HG02981 (cell line): ENCODE measurements at regions not wholly inside any gene's neighbourhood (a gene's known extent, or its start where the extent isn't known, plus 50 kb on each side); places are given as distances from the start of the nearest gene placed in this dataset.
"Not testable (repeated sequence)": the region's sequence is repeated elsewhere in the genome, so short reads cannot be mapped to it uniquely, and the experiment has no call there.

ENCODE experiments used
- ATAC-seq: cut with Tn5 transposase; IDR thresholded peaks from one replicate; pipeline ENCODE4 v1.9.1; 2021; ENCODE audit warnings: mild to moderate bottlenecking, moderate library complexity; ENCODE audit not compliant: unreplicated experiment

DNA sequence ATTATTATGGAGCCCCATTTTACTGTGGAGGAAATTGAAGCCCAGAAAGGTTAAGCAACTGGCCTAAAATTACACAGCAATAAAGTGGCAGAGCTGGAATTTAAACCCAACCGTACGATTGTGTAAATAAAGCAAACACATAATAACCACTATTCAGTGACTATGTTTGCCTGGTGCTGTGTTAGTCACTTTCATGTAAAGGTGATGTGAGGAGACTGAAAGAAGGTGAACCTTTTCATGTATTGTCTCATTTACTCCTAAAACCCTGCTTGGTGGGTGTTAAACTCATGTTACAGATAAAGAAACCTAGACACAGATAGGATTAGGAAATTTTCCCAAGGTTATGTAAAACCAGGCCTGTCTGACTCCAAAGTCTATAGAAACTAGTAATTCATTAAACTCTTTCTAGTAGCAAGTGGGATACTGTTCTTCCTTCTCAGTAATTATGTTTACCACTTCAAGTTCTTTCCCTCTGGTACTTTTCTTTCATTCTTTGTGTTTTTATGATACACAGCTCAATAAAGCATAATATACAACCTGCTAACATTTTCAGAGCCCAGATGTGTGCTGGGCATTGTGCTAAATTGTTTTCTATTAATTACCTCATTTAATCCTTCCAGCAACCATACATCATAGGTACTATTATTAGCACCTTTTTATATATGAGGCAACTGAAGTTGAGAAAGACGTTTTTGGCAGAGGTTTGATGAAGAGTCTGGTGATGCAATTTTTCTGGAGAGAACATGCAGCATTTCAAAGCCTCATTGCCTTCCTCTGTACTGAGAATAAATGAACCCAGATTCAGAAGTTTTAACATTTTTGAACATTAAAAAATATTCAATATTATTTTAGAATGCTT, 202.7 kb downstream of the SPRY1 start:
- ATAC-seq, result peak; percentile 7

DNA sequence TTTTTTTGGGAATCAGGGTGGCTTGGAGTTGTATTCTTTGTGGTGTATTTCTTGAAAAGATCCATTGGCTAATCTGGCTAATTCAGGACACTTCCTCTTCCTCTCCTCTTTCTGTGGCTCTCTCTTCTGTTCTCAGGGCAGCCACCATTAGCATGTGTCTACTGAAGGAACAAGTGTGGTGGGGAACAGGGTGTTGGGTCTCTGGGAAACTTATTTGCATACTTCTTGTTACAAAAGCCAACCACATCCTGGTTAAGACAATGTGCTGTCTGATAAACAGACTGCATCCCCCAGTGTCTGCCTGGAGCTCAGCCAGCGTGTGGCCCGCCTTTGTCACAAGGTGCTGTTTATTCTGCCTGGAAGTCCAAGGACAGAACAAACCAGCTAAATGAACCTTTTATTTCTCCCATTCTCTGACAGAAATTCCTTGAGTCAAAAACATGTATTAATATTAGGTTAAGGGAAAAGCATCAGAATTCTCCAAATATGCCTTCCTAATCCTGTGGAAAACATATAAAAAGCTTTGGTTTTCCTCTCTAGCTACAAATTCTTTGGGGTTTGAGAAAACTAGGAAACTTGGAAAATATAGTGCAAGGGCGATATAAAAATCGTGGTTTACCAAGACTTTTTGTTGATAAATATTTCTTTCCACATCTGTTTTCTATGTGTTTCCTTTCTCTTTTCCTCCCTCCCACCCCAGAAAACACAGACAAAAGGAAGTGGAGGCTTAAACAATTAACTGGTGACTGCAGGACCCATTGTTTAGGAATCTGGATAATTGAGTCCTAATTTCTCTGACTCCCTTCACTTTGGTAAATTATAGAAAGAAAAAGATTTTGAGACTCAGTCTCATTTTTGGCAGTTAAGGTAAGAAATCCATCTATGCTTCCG, 203.6 kb downstream of the SPRY1 start:
- peak; percentile 100 for ATAC-seq

DNA sequence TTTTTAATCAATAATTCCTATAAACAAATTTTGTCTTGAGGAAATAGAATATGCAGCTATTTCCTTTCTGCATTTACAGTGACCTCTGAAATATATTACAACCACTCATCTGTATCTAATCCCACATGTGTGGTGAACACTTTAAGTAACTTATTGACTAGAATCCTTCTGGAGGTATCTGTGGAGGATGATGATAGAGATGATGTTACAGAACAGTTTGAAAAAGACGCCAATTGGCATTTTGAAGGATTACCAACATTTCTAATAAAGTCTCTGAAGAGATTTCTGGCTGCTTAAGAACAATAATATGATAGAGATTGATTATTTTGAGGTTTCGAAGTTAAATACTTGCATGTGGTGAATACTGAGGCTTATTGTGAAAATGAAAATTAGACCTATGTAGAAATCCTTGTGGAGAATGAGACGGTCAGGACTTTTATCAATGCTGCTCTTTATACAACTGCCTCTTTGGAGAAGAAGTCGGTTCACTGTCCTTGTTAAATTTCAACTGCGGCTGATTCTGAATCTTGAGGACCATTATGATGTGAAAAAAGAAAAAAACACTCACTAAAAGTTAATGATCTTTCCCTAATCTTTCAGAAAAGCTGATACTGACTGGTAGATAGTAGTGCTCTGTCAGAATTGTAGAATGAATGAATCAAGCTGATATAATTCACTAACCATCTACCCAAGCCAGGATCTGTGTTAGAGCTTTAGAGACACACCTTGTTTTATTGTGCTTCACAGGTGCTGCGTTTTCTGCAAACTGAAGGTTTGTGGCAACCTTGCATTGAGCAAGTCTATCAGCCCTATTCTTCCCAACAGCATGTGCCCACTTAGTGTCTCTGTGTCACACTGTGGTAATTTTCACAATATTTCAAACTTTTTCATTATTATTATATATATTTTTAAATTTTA, 204.7 kb downstream of the SPRY1 start:
- no peak for ATAC-seq

DNA sequence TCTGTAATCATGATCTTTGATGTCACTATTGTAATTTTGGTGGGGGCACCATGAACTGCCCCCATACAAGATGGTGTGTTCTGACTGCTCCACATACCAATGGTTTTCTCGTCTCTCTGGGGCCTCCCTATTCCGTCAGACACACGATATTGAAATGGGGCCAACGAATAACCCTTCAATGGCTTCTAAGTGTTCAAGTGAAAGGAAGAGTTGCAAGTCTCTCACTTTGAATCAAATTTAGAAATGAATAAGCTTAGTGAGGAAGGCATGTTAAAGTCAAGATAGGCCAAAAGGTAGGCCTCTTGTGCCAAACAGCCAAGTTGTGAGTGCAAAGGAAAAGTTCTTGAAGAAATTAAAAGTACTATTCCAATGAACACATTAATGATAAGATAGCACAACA, 205.4 kb downstream of the SPRY1 start:
- no peak for ATAC-seq

DNA sequence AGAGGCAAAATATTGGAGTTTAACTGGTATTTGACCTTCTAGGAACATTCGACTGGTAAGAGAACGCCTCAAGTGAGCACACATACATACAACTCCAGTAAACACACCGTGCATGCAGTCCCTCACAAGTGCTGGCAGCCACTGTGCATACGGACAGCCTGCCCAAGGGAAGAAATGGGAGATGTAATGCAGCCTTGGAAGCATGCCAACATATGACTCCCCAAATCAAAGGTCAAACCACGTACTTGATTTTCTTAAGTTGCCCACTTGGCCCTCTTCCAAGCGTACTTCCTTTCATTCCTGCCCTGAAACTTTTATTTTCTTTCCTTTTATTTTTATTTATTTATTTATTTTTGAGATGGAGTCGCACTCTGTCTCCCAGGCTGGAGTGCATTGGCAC, 206.6 kb downstream of the SPRY1 start:
- ATAC-seq, result no peak

DNA sequence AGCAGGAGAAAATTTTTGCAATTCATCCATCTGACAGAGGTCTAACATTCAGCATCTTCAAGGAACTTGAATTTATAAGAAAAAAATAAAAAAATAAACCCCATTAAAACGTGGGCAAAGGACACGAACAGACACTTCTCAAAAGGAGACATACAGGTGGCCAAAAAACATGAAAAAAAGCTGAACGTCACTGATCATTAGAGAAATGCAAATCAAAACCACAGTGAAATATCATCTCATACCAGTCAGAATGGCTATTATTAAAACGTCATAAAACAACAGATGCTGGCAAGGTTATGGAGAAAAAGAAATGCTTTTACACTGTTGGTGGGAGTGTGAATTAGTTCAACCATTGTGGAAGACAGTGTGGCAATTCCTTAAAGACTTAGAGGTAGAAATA, 209.2 kb downstream of the SPRY1 start:
- not testable (repeated sequence) for ATAC-seq

DNA sequence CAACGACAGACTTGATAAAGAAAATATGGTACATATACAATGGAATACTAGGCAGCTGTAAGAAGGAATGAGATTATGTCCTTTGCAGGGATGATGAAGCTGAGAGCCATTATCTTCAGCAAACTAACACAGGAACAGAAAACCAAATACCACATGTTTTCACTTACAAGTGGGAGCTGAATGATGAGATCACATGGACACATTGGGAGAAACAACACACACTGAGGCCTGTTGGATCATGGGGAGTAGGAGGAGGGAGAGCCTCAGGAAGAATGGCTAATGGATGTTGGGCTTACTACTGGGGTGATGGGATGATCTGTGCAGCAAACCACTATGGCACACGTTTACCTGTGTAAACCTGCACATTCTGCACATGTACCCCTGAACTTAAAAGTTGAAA, 209.7 kb downstream of the SPRY1 start:
- no peak for ATAC-seq

DNA sequence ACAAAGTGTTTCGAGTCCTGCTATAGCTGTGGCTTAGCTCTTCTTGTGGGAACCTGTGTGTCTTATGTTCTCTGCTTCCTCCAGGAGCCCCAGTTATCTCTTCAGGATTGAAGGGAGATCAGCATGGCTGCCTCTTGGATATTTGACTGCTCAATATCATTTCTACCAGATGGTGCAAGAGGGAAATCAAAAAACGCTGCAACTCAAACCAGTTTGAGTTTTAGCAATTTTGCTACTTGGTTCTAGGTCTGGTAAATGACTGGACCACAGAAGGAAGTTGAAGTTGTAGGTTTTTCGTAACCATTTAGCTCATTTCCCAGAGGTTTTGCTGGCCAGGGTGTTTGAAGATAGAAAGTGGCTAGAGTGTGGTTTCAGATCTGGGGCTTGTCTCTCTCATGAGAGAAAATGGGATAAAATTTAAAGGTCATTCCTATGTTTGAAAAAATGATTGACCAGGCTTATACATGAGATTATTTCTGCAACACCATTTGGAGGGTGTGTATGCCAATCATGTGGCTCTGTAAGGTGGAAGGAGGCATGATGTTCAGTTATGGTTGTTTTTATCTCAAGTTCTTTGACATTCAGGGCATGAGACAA, 210.4 kb downstream of the SPRY1 start:
- ATAC-seq, result peak; percentile 48

DNA sequence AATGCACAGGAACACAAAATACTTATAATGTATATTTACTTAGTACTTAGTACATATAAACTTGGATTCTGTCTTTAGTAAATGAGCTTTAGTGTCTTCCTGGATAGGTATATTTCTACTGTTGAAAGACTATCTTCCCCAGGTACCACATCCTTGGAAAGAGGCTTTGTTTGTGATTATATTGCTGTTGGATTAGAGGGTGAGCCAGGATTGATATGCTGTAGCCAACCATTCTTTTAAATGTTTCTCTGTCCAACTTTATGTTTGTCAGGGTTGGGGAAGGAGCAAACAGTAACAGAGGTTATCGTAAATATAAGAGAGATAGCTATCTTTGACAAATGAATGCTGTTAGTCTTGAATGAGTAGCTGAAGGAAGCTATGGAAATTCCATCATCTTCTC, 213.2 kb downstream of the SPRY1 start:
- no peak for ATAC-seq

DNA sequence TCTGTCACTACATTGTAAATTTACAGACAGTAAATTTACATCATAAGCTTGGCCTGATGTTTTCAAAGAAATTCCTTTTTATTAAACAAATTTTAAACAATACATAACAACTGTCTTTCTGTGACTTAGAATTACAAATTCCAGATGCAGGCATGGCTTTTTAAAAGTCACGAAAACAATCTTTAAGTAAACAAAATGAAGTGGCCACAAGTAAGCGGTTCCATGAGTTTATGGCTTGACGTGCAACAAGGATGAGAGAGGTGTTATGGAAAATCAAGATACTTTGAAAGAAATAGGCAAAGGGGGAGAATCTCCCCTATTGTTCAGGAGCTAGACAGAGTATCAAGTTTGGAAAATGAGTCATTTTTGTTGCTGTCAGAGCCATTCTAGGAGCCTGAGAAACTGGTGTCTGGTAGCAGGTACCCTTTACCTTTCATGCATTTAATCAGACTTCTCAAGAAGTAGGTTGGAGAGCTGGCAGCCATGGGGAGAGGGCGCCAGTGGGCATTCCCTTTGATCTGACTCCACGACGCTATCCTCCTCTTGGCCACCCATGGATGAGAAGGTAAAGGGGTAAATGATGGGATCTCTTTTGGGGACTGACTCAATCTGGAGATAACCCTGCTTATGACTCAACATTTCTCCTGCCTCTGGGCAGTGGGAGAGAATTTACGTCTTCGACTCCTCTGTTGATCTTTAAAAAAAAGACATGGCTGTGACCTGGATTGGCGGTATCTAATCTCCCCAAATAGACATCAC, 217.2 kb downstream of the SPRY1 start:
- no peak for ATAC-seq

DNA sequence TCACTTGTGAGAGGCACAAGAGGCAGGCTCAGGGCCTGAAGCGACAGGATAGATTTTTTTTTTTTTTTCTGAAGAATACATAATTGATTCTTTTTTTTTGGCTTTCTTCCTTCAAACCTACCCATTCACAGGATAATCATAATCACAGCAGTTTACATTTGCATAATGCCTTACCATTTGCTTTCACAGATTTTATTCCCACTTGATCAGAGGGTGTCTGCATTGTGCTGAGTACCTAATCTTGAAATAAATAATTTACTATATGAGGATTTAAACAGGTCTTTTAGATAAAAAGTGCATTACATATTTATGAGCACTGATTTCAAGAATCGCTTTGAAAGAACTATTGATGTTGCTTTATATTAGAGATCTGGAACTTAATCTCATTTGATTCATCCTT, 219.3 kb downstream of the SPRY1 start:
- ATAC-seq, result no peak

DNA sequence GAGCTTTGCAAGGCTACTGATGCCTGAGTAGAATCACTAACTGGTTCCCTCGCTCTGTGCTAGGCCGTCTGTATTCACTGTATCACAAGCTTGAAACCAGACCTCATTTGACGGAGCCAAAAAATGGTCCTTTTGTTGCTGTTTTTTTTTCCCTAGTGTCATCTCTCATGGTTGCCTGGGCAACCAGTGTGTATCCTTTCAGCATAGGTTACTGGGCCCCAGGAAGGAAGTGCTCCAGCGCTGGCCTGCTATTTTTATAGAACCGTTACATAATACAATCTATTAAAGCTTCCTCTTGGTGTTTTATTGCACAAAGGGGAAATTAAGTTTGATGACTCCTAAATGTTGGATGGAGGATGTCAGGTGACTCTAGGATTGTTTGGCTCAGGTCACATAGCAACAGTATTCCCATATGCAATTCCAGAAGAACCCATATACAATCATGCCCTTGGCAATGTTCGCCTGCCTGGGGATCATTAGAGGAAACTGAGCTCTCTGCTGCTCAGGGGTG, 220.4 kb downstream of the SPRY1 start:
- peak; percentile 78 for ATAC-seq

DNA sequence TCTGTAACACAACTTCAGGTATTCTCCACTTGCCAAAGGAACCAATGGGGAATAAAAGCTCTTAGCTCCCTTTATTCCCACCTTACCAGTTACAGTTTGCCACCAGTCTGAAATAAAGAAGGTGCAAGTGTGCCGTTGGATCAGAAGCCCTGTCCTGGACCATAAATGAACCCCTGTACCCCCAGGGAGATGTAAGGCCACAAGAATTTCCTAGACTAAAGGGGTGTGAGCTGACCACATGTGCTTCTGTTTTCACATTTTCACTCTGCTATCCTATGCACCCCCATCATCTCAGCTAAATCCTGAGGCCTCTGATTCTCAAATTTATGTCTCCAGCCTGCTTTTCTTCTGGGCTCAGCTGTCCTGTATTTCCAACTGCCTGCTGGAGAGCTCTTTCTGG, 221.2 kb downstream of the SPRY1 start:
- no peak for ATAC-seq

DNA sequence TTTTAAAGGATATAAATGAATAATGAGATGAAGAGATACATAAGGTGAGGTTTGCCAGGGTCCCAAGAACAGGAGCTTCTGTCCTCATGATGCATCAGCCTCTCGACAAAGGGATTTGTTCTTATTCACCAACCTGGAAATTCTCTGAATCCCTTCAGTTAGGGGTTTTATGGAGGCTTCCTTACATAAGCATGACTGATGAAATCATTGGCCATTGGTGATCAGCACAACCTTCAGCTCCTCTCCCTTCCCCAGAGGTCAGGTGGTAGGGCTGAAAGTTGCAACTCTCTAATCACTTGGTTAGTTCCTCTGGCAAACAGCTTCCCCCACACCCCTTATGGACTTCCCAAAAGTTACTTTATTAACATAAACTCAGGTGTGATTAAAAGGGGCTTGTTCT, 222.0 kb downstream of the SPRY1 start:
- ATAC-seq, result no peak

DNA sequence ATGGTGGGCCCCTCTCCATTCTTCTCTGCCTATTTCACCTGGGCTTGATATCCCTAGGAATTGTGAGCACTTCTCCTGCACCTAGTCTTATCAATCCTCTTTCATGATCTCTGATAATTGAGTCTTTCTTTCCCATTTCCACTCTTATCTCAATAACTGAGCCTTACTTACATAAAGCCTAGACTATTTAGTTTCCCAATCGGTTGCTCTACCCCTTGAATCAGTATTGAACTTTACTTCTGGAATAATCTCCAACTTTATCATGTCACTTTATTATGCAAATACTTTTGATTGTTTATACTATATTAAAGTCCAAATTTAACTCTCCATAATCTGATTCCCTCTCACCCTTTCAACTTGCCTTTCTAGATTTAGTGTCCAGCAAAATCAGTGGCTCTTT, 222.7 kb downstream of the SPRY1 start:
- no peak for ATAC-seq

DNA sequence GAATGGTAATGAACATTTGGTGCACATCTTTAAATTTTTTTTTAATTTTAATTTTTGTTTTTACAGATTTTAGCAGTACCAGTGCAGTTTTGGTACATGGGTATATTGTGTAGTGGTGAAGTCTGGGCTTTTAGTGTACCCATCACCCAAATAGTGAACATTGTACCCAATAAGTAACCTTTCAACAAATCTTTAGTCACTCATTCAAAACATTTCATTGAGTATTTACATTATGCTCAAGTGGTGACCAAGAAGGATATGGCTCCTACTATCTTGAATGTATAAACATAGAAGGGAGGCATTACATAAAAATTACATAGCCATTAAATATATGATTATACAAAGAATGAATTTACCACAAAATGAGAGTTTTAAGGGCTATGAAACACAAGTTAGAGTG, 223.3 kb downstream of the SPRY1 start:
- ATAC-seq, result no peak

DNA sequence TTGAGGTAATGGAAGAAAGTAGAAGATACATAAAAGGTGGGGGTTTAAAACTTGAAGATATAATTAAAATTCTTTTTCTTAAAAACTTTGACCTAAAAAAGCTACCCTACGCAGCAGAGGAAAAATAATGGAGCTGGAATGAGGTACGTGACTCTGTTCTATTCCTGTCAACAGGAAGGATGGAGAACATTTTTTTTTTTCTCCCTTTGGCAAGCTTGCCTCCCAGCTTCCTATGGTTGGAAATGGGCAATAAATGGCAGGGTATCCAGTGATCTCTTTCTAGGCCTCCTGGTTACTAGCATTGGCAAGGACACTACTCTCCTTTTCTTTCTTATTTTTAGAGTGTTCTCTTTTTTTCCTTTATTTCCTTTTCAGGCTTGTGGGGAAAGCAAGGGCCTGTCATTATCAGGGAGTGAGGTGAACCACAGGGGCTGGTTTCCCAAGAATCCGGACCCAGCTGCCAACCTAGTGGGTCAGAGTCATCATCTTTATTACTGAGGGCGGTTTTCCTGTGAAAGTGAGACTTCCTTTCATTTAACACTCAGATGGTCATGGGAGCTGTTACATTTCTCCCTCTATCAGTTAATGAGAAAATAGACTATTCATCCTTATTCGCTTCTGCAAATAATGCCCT, 224.6 kb downstream of the SPRY1 start:
- no peak for ATAC-seq

DNA sequence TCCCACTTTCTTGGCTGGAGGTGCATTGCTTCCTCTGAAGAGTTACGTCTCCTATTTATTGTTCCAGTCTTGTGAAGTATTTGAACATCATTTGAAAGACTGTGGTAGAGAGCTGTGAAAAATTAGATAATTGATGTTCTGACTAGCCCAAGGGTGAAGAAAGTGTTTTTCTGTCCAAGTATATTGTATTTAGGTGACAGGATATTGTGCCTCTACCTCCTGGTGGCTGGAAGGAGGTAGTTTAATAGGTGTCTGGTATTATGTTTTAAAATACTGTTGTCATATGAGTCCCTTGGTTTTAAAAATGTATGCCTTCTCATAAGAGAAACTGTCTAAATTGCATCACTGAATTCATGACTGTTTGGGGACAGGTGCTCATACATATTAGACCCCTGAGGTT, 226.0 kb downstream of the SPRY1 start:
- no peak for ATAC-seq

DNA sequence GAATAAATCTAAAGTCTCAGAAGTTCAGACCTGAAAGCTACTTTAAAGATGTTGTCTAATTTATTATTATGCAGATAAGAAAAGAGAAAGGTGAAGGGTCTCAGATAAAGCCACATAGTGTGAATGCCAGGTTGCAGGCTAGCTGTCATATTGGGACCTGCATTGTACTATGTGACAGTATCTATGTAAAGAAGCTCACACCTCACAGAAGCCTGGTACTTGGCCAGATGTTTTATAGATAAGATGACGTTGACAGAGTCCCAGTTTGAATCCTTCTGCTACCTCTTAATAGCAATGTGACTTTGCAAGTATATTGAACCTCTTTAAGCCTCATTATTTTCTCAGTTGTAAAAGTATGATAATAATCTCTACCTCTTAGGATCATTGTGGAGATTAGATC, 227.0 kb downstream of the SPRY1 start:
- ATAC-seq, result no peak
